Chondrocyte (in vitro differentiated cells): ENCODE measurements at regions not wholly inside any gene's neighbourhood (a gene's known extent, or its start where the extent isn't known, plus 50 kb on each side); places are given as distances from the start of the nearest gene placed in this dataset.
"Not testable (repeated sequence)": the region's sequence is repeated elsewhere in the genome, so short reads cannot be mapped to it uniquely, and the experiment has no call there.

ENCODE experiments used
- DNase-seq: peaks from one replicate; pipeline ENCODE4 v3.0.0; 2021; ENCODE audit warnings: mixed read lengths, low spot score
- H3K27ac Mint-ChIP-seq: one replicate; pipeline ENCODE4 v1.8.0; 2021; ENCODE audit warnings: mild to moderate bottlenecking, moderate library complexity, mixed read lengths; ENCODE audit not compliant: unreplicated experiment
- H3K27me3 Mint-ChIP-seq: 2 replicates; pipeline ENCODE4 v1.8.0; 2021; ENCODE audit warnings: low read depth, mixed read lengths
- H3K36me3 Mint-ChIP-seq: 2 replicates; pipeline ENCODE4 v1.8.0; 2021; ENCODE audit warnings: low read depth, mixed read lengths
- H3K4me1 Mint-ChIP-seq: 2 replicates; pipeline ENCODE4 v1.8.0; 2021; ENCODE audit warnings: low read depth, mild to moderate bottlenecking, mixed read lengths
- H3K4me3 Mint-ChIP-seq: one replicate; pipeline ENCODE4 v1.8.0; 2021; ENCODE audit warnings: mild to moderate bottlenecking, moderate library complexity, mixed read lengths; ENCODE audit not compliant: unreplicated experiment
- H3K9me3 Mint-ChIP-seq: 2 replicates; pipeline ENCODE4 v1.8.0; 2021; ENCODE audit warnings: low read depth, mixed read lengths
- CTCF ChIP-seq: fragments of 200-600 bp; sonication (generic); IDR thresholded peaks from 2 replicates; pipeline ENCODE4 v1.5.0; 2021; ENCODE audit warnings: antibody characterized with exemption, mild to moderate bottlenecking, moderate library complexity

DNA sequence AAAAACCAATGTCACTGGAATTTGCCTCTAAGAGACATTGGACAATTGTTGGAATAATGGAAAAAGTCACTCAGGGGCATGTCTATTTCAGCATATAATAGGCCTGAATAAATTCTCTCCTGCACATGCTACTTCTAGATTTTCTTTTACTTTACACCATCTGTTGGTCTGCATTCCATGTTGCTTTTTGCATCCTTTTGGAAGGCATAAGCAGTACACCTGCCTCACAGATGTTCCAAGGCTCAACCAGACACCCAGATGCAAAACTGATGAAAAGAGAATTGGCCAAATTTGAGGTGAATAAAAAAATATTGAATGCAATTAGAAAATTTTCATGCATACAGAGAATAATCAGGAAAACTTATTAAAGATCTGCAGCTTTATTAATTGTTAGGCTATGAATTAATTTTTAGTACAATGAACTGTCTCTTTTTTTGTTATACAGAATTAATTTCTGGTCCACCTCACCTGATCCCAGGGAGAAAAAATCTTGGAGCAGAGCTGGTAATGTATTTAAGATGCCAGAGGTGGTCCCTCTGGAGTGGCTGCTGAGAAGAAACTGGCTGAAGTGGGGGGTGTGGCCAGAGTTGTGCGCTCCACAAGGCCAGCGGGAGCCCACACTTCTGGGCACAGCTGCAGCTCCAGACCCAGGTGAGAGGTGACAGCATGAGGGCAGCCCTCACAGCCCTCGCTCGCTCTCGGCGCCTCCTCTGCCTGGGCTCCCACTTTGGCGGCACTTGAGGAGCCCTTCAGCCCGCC, 778.6 kb downstream of the CDH11 start:
- H3K36me3 Mint-ChIP-seq, result no peaks in the 10 kb centered on the region
- DNase-seq, result no peak
- TF ChIP-seq CTCF, result no peak
- no peak overlapping the region for H3K27ac Mint-ChIP-seq
- H3K4me1 Mint-ChIP-seq, result peaks cover 12% of the 10 kb centered on the region
- H3K9me3 Mint-ChIP-seq, result peaks cover 3% of the 10 kb centered on the region
- H3K27me3 Mint-ChIP-seq, result no peaks in the 10 kb centered on the region
- no peak overlapping the region for H3K4me3 Mint-ChIP-seq

DNA sequence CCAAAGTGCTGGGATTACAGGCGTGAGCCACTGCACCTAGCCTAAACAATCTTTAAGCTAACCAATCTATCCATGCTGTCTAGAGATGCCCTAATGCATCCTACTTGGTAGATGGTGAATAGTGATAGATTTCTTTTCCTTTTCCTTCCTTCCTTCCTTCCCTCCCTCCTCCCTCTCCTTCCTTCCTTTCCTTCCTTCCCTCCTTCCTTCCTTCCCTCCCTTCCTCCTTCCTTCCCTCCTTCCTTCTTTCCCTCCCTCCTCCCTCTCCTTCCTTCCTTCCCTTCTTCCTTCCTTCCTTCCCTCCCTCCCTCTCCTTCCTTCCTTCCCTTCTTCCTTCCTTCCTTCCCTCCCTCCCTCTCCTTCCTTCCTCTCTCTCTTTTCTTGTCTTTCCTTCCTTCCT, 780.5 kb downstream of the CDH11 start:
- DNase-seq, H3K27me3 Mint-ChIP-seq, H3K4me3 Mint-ChIP-seq, H3K27ac Mint-ChIP-seq, H3K36me3 Mint-ChIP-seq, H3K9me3 Mint-ChIP-seq: not testable (repeated sequence)
- peaks cover 12% of the 10 kb centered on the region for H3K4me1 Mint-ChIP-seq

DNA sequence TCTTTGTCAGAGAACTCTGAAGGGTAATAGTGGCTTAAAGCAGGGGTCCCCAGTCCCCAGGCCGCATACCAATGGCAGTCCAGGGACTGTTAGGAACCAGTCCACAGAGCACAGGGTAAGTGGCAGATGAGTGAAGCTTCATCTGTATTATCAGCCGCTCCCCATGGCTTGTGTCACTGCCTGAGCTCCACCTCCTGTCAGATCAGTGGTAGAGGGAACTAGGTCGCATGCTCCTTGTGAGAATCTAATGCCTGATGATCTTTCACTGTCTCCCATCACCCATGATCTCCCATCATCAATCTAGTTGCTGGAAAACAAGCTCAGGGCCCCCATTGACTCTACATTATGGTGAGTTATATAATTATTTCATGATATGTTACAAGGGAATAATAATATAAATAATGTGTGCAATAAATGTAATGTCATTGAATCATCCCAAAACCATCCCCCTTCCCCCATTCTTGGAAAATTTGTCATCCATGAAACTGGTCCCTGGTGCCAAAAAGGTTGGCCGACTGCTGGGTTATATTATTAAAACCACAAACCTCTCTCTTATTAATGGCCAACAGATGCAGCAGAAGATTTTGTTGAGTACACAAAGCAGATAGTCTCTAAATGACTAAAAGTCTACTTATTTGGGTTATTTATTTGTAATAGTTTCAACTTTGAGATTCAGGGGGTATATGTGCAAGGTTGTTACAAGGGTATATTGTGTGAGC, 782.7 kb downstream of the CDH11 start:
- Mint-ChIP-seq H3K4me3 (no peak overlapping the region), H3K27ac (peak overlapping the region; percentile 9), H3K36me3 (no peaks in the 10 kb centered on the region)

DNA sequence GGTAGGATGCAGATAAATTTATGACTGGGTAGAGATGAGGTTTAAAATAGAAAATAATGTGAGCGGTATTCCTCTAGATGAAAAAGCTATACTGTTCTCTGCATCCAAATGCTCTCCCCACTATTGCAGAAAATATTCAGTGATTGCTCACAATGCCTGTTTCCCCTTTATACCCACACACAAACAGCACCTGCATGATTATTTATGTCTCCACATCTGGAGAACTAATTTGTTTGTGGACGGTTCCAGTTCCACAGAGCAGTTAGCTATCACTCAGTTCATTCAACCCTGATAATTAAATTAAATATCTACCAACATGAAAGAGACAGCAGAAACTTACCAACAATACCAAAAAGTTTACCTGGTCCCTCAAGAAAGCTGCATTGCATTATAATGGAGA, 800.0 kb downstream of the CDH11 start:
- Mint-ChIP-seq H3K36me3 (no peaks in the 10 kb centered on the region), H3K27ac (no peak overlapping the region), H3K27me3 (no peaks in the 10 kb centered on the region), H3K4me3 (no peak overlapping the region), H3K4me1 (no peaks in the 10 kb centered on the region), H3K9me3 (no peaks in the 10 kb centered on the region)
- no peak for DNase-seq
- no peak for TF ChIP-seq CTCF

More for the DNA sequence above, 782.7 kb downstream of the CDH11 start:
- TF ChIP-seq CTCF, result no peak
- Mint-ChIP-seq H3K9me3 (peaks cover 3% of the 10 kb centered on the region), H3K27me3 (no peaks in the 10 kb centered on the region), H3K4me1 (peaks cover 12% of the 10 kb centered on the region)
- no peak for DNase-seq

DNA sequence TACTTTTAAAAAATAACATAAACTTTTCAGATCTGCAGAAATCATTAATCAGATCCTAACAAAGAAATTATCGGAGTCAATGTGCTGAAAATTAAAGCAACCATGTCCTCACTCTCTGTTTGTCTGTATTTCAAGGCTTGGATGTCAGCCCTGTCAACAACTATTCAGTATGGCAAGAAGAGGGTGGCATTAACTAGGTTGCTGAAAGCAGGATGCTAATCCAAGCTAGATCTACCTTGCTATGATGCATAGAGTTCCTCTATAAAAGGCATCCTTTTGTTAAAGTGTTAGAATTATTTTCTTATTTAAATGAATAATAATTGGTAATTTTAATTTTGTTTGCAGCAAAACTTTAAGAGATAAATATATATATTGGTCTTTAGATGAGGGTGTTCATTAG, 800.8 kb downstream of the CDH11 start:
- Mint-ChIP-seq H3K36me3 (no peaks in the 10 kb centered on the region), H3K27me3 (no peaks in the 10 kb centered on the region), H3K4me1 (no peaks in the 10 kb centered on the region), H3K27ac (no peak overlapping the region), H3K4me3 (no peak overlapping the region), H3K9me3 (no peaks in the 10 kb centered on the region)
- TF ChIP-seq CTCF, result no peak
- no peak for DNase-seq
